Muscle of leg (tissue), 3 donors: ENCODE measurements at regions not wholly inside any gene's neighbourhood (a gene's known extent, or its start where the extent isn't known, plus 50 kb on each side); places are given as distances from the start of the nearest gene placed in this dataset.
A peak's percentile ranks its signal among the peaks of the same experiment; 100 is the strongest.

Experiments
- DNase-seq: peaks from one replicate; pipeline ENCODE4 v3.0.0; 2013
- H3K27ac ChIP-seq: one replicate; pipeline ENCODE4 v1.5.1; 2013; ENCODE audit warnings: mild to moderate bottlenecking, low read length, control low read depth
- H3K27me3 ChIP-seq: one replicate; pipeline ENCODE4 v1.6.1; 2013; ENCODE audit warnings: low read length; ENCODE audit not compliant: control insufficient read depth, insufficient read depth
- H3K36me3 ChIP-seq: one replicate; pipeline ENCODE4 v1.6.1; 2013; ENCODE audit warnings: low read length; ENCODE audit not compliant: control insufficient read depth, insufficient read depth
- H3K4me1 ChIP-seq: one replicate; pipeline ENCODE4 v1.6.1; 2013; ENCODE audit warnings: low read length; ENCODE audit not compliant: control insufficient read depth, insufficient read depth
- H3K4me3 ChIP-seq: one replicate; pipeline ENCODE4 v1.5.1; 2013; ENCODE audit warnings: low read length, control low read depth
- H3K9me3 ChIP-seq: replicated peaks from 2 replicates; pipeline ENCODE4 v1.6.1; 2013; ENCODE audit warnings: low read depth, low read length; ENCODE audit not compliant: control insufficient read depth
- WGBS: methylation state at CpG from one replicate; pipeline ENCODE4 v1.1.5; 2013; ENCODE audit warnings: missing lambda C conversion rate; ENCODE audit not compliant: insufficient coverage; 5-methylcytosine and 5-hydroxymethylcytosine counted together

- Histone ChIP-seq H3K4me3 (no peak overlapping the region), H3K9me3 (no peaks in the 10 kb centered on the region), H3K27ac (no peak overlapping the region), H3K4me1 (no peaks in the 10 kb centered on the region), H3K36me3 (no peaks in the 10 kb centered on the region), H3K27me3 (no peaks in the 10 kb centered on the region)
- no CpG with 5 or more reads among the region's 2 CpGs for WGBS
- no peak for DNase-seq
Observed at GRCh38 chr5:39742916-39743315, 318.1 kb upstream of the DAB2 start.

GRCh38 chr5:39740404-39740803 is 315.6 kb upstream of the DAB2 start:
- no peak for DNase-seq
- H3K4me1 ChIP-seq: no peaks in the 10 kb centered on the region
- no peaks in the 10 kb centered on the region for H3K9me3 ChIP-seq
- no peaks in the 10 kb centered on the region for H3K27me3 ChIP-seq
- no peak overlapping the region for H3K4me3 ChIP-seq
- no peaks in the 10 kb centered on the region for H3K36me3 ChIP-seq
- no peak overlapping the region for H3K27ac ChIP-seq
- 97% methylated on average over 10 of the region's 15 CpGs for WGBS

- Histone ChIP-seq H3K36me3 (no peaks in the 10 kb centered on the region), H3K27me3 (no peaks in the 10 kb centered on the region), H3K9me3 (no peaks in the 10 kb centered on the region), H3K4me3 (no peak overlapping the region), H3K4me1 (no peaks in the 10 kb centered on the region), H3K27ac (no peak overlapping the region)
- no peak for DNase-seq
- no CpG with 5 or more reads among the region's 5 CpGs for WGBS
Observed at GRCh38 chr5:39732166-39732565, 307.4 kb upstream of the DAB2 start.

- Histone ChIP-seq H3K9me3 (no peaks in the 10 kb centered on the region), H3K4me1 (no peaks in the 10 kb centered on the region), H3K27me3 (no peaks in the 10 kb centered on the region), H3K4me3 (no peak overlapping the region), H3K36me3 (no peaks in the 10 kb centered on the region), H3K27ac (no peak overlapping the region)
- DNase-seq: no peak
- no CpG with 5 or more reads among the region's 1 CpG for WGBS
Observed at GRCh38 chr5:39730699-39731098, 305.9 kb upstream of the DAB2 start.

GRCh38 chr5:39730006-39730405 is 305.2 kb upstream of the DAB2 start:
- Histone ChIP-seq H3K27me3 (no peaks in the 10 kb centered on the region), H3K36me3 (no peaks in the 10 kb centered on the region), H3K4me1 (no peaks in the 10 kb centered on the region), H3K4me3 (no peak overlapping the region), H3K9me3 (no peaks in the 10 kb centered on the region), H3K27ac (no peak overlapping the region)
- no CpG with 5 or more reads among the region's 2 CpGs for WGBS
- DNase-seq: no peak

GRCh38 chr5:39726467-39726866 is 301.7 kb upstream of the DAB2 start:
- Histone ChIP-seq H3K36me3 (no peaks in the 10 kb centered on the region), H3K27ac (no peak overlapping the region)
- WGBS: no CpG with 5 or more reads among the region's 1 CpG

GRCh38 chr5:39721394-39721793 is 296.6 kb upstream of the DAB2 start:
- Histone ChIP-seq H3K27ac (no peak overlapping the region), H3K4me1 (no peaks in the 10 kb centered on the region), H3K36me3 (no peaks in the 10 kb centered on the region), H3K9me3 (no peaks in the 10 kb centered on the region), H3K27me3 (no peaks in the 10 kb centered on the region), H3K4me3 (no peak overlapping the region)
- WGBS: 96% methylated on average over 18 of the region's 30 CpGs
- DNase-seq: no peak

More at GRCh38 chr5:39726467-39726866, 301.7 kb upstream of the DAB2 start:
- H3K4me3 ChIP-seq: no peak overlapping the region
- no peaks in the 10 kb centered on the region for H3K4me1 ChIP-seq
- H3K27me3 ChIP-seq: no peaks in the 10 kb centered on the region
- no peak for DNase-seq
- H3K9me3 ChIP-seq: no peaks in the 10 kb centered on the region

GRCh38 chr5:39720136-39720535 is 295.4 kb upstream of the DAB2 start:
- no peak for DNase-seq
- H3K27ac ChIP-seq: no peak overlapping the region
- no peaks in the 10 kb centered on the region for H3K4me1 ChIP-seq
- WGBS: no CpG with 5 or more reads among the region's 3 CpGs
- no peaks in the 10 kb centered on the region for H3K27me3 ChIP-seq
- H3K9me3 ChIP-seq: no peaks in the 10 kb centered on the region
- H3K36me3 ChIP-seq: no peaks in the 10 kb centered on the region
- H3K4me3 ChIP-seq: no peak overlapping the region

- WGBS: no CpG with 5 or more reads among the region's 2 CpGs
- peak; percentile 62 for DNase-seq
- no peaks in the 10 kb centered on the region for H3K27me3 ChIP-seq
Observed at GRCh38 chr5:39717176-39717897, 292.6 kb upstream of the DAB2 start.

GRCh38 chr5:39716532-39717028 is 291.8 kb upstream of the DAB2 start:
- H3K4me3 ChIP-seq: no peak overlapping the region
- peak; percentile 70 for DNase-seq
- no CpG with 5 or more reads among the region's 2 CpGs for WGBS
- H3K9me3 ChIP-seq: no peaks in the 10 kb centered on the region
- no peaks in the 10 kb centered on the region for H3K27me3 ChIP-seq
- no peak overlapping the region for H3K27ac ChIP-seq
- H3K4me1 ChIP-seq: no peaks in the 10 kb centered on the region
- no peaks in the 10 kb centered on the region for H3K36me3 ChIP-seq

More at GRCh38 chr5:39717176-39717897, 292.6 kb upstream of the DAB2 start:
- Histone ChIP-seq H3K4me1 (no peaks in the 10 kb centered on the region), H3K9me3 (no peaks in the 10 kb centered on the region), H3K27ac (no peak overlapping the region), H3K36me3 (no peaks in the 10 kb centered on the region), H3K4me3 (no peak overlapping the region)
